Uterus (tissue), 3 donors: ENCODE measurements at regions not wholly inside any gene's neighbourhood (a gene's known extent, or its start where the extent isn't known, plus 50 kb on each side); places are given as distances from the start of the nearest gene placed in this dataset.

Experiments
- DNase-seq, 2 donors: peaks; one replicate each; pipeline ENCODE4 v3.0.0-alpha.2; 2019 to 2020
- H3K27ac ChIP-seq, 2 donors: fragments of 200-600 bp; sonication (generic); 1 replicate in 1 of 2; 2 replicates in 1 of 2; pipeline ENCODE4 v1.5.1; 2016 to 2018
- H3K27me3 ChIP-seq, 2 donors: fragments of 200-600 bp; sonication (generic); one replicate each; pipeline ENCODE4 v1.5.1; 2018 to 2019; ENCODE audit warnings: control low read depth in 1 of 2
- H3K36me3 ChIP-seq, 2 donors: fragments of 200-600 bp; sonication (generic); one replicate each; pipeline ENCODE4 v1.5.1; 2019; ENCODE audit warnings: control low read depth in 1 of 2
- H3K4me1 ChIP-seq, 2 donors: fragments of 200-600 bp; sonication (generic); one replicate each; pipeline ENCODE4 v1.5.1; 2018 to 2019; ENCODE audit warnings: control low read depth in 1 of 2
- H3K4me3 ChIP-seq, 2 donors: fragments of 200-600 bp; sonication (generic); 1 replicate in 1 of 2; 2 replicates in 1 of 2; pipeline ENCODE4 v1.5.1; 2018 to 2019; ENCODE audit warnings: mild to moderate bottlenecking in 1 of 2
- H3K9me3 ChIP-seq, 2 donors: fragments of 200-600 bp; sonication (generic); one replicate each; pipeline ENCODE4 v1.5.1; 2019; ENCODE audit warnings: control low read depth in 1 of 2
- CTCF ChIP-seq, 4 experiments: fragments of 200-600 bp in 2 of 4; fragments of 450-650 bp in 2 of 4; sonication (generic) in 2 of 4; IDR thresholded peaks; one replicate each; pipeline ENCODE4 v1.5.1; 2016 to 2019; ENCODE audit warnings: antibody characterized with exemption in 4 of 4, mild to moderate bottlenecking in 2 of 4, moderate library complexity in 1 of 4
- POLR2A ChIP-seq, 2 donors: fragments of 450-650 bp; IDR thresholded peaks; one replicate each; pipeline ENCODE4 v1.6.1; 2016; ENCODE audit warnings: antibody characterized with exemption in 2 of 2, mild to moderate bottlenecking in 1 of 2, moderate library complexity in 1 of 2
- intact Hi-C: fragments of 100-400 bp; cut with DNase I; formaldehyde crosslinking; loops from one replicate; pipeline ENCODE4 v1.15.1; 2023; ENCODE audit warnings: low total_unique reads
- donor health status: DM: yes; HTN: yes; CAD: no.

- Histone ChIP-seq H3K27ac (no peak overlapping the region), H3K36me3 (no peaks in the 10 kb centered on the region), H3K4me1 (no peaks in the 10 kb centered on the region), H3K27me3 (no peaks in the 10 kb centered on the region), H3K9me3 (no peaks in the 10 kb centered on the region), H3K4me3 (no peak overlapping the region)
- TF ChIP-seq POLR2A (IDR thresholded peaks at IDR 0.05) (no peak), CTCF (IDR thresholded peaks at IDR 0.05) (no peak)
- no peak for DNase-seq
- intact Hi-C loops, result no loop called here
Observed at GRCh38 chr21:25094695-25095094, 512.6 kb downstream of the MRPL39 start.

- H3K27ac ChIP-seq, result no peak overlapping the region
- H3K36me3 ChIP-seq, result no peaks in the 10 kb centered on the region
- H3K4me1 ChIP-seq, result no peaks in the 10 kb centered on the region
- no peak overlapping the region for H3K4me3 ChIP-seq
- no peaks in the 10 kb centered on the region for H3K9me3 ChIP-seq
- TF ChIP-seq POLR2A (IDR thresholded peaks at IDR 0.05), result no peak
- no peak for TF ChIP-seq CTCF (IDR thresholded peaks at IDR 0.05)
- H3K27me3 ChIP-seq, result no peaks in the 10 kb centered on the region
- intact Hi-C loops, result no loop called here
- no peak for DNase-seq
Observed at GRCh38 chr21:25092441-25093011, 514.8 kb downstream of the MRPL39 start.

GRCh38 chr21:25081096-25081495 is 526.2 kb downstream of the MRPL39 start:
- H3K27ac ChIP-seq, result no peak overlapping the region
- no peaks in the 10 kb centered on the region for H3K36me3 ChIP-seq
- intact Hi-C loops, result no loop called here
- H3K4me1 ChIP-seq, result no peaks in the 10 kb centered on the region
- no peak for DNase-seq
- H3K9me3 ChIP-seq, result no peaks in the 10 kb centered on the region
- no peak overlapping the region for H3K4me3 ChIP-seq
- no peak for TF ChIP-seq POLR2A (IDR thresholded peaks at IDR 0.05)
- TF ChIP-seq CTCF (IDR thresholded peaks at IDR 0.05), result no peak
- no peaks in the 10 kb centered on the region for H3K27me3 ChIP-seq

- Histone ChIP-seq H3K27me3 (no peaks in the 10 kb centered on the region), H3K4me1 (no peaks in the 10 kb centered on the region), H3K4me3 (no peak overlapping the region), H3K27ac (no peak overlapping the region), H3K36me3 (no peaks in the 10 kb centered on the region), H3K9me3 (no peaks in the 10 kb centered on the region)
- intact Hi-C loops, result no loop called here
- TF ChIP-seq POLR2A (IDR thresholded peaks at IDR 0.05) (no peak), CTCF (IDR thresholded peaks at IDR 0.05) (no peak)
- no peak for DNase-seq
Observed at GRCh38 chr21:25080661-25081060, 526.6 kb downstream of the MRPL39 start.

GRCh38 chr21:25080141-25080540 is 527.1 kb downstream of the MRPL39 start:
- intact Hi-C loops, result no loop called here

More at GRCh38 chr21:25080141-25080540, 527.1 kb downstream of the MRPL39 start:
- Histone ChIP-seq H3K9me3 (no peaks in the 10 kb centered on the region), H3K27me3 (no peaks in the 10 kb centered on the region), H3K36me3 (no peaks in the 10 kb centered on the region), H3K4me3 (no peak overlapping the region), H3K4me1 (no peaks in the 10 kb centered on the region), H3K27ac (no peak overlapping the region)
- no peak for DNase-seq
- TF ChIP-seq POLR2A (IDR thresholded peaks at IDR 0.05), result no peak
- TF ChIP-seq CTCF (IDR thresholded peaks at IDR 0.05), result no peak
